Brain microvascular endothelial cell (primary cell): ENCODE measurements at regions not wholly inside any gene's neighbourhood (a gene's known extent, or its start where the extent isn't known, plus 50 kb on each side); places are given as distances from the start of the nearest gene placed in this dataset.
"Not testable (repeated sequence)": the region's sequence is repeated elsewhere in the genome, so short reads cannot be mapped to it uniquely, and the experiment has no call there.

Experiments used
- DNase-seq: peaks from one replicate; pipeline ENCODE4 v3.0.0-alpha.2; 2020
- H3K27ac ChIP-seq: fragments of 250-450 bp; sonication (Bioruptor Pico); 2 replicates; pipeline ENCODE4 v1.5.1; 2020; ENCODE audit warnings: mild to moderate bottlenecking, moderate library complexity
- H3K27me3 ChIP-seq: fragments of 250-450 bp; sonication (Bioruptor Pico); replicated peaks from 2 replicates; pipeline ENCODE4 v1.5.1; 2020; ENCODE audit warnings: mild to moderate bottlenecking
- H3K36me3 ChIP-seq: fragments of 250-450 bp; sonication (Bioruptor Pico); replicated peaks from 2 replicates; pipeline ENCODE4 v1.5.1; 2020; ENCODE audit warnings: mild to moderate bottlenecking
- H3K4me3 ChIP-seq: 2 replicates; pipeline ENCODE4 v1.5.1; 2011; ENCODE audit warnings: low read depth, mild to moderate bottlenecking, control low read depth, low read length, moderate library complexity
- in situ Hi-C: cut with HindIII; loops from 2 replicates; pipeline ENCODE4 v1.10.0; 2017; ENCODE audit warnings: low sequenced_read_pairs, low pct_ligation_motif_present
- TF ChIP-seq, protein P1 (sequence below): IDR thresholded peaks from 2 replicates; pipeline ENCODE4 v1.5.1; 2011; ENCODE audit warnings: low read depth, mild to moderate bottlenecking, moderate library complexity, low read length, control low read depth, inconsistent platforms; ENCODE audit errors: missing control alignments

DNA sequence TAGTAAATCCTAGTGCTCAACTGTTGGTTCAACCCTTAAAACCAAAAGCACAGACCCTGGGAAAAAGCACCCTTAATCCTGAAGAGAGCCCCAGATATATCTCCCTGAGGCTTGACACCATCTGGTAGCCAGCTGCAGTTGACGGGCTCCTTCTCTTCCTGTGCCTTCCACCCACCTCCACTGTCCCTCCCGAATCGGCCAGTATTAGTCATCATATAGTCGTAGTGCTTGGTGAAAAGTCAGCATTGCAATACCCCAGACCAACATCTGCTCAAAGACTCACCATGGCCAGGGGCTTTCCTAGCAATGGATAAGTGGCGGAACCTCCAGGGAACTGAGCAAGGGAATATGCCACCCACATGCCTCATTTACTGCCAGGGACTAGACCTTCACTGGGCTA, 125.6 kb upstream of the CRBN start:
- TF ChIP-seq, protein P1, sequence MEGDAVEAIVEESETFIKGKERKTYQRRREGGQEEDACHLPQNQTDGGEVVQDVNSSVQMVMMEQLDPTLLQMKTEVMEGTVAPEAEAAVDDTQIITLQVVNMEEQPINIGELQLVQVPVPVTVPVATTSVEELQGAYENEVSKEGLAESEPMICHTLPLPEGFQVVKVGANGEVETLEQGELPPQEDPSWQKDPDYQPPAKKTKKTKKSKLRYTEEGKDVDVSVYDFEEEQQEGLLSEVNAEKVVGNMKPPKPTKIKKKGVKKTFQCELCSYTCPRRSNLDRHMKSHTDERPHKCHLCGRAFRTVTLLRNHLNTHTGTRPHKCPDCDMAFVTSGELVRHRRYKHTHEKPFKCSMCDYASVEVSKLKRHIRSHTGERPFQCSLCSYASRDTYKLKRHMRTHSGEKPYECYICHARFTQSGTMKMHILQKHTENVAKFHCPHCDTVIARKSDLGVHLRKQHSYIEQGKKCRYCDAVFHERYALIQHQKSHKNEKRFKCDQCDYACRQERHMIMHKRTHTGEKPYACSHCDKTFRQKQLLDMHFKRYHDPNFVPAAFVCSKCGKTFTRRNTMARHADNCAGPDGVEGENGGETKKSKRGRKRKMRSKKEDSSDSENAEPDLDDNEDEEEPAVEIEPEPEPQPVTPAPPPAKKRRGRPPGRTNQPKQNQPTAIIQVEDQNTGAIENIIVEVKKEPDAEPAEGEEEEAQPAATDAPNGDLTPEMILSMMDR: no peak

DNA sequence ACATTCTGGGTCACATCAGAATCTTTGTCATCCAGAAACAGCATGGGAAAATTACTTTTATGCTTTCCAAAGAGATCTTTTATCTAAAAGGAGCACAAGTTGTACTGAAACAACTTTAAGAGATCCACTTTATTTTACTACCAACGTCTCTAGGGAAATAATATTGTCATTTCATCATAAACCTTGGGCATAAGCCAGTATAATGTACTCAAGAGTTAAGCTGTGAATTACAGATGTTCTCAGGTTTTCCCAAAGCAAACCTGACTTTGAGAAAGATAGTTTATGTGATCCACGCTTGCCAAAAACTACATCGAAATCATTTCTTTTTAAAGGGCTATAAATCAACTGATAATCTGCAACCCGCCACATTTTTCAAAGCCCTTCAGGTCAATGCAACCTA, 124.1 kb upstream of the CRBN start:
- in situ Hi-C loops: no loop called here
- Histone ChIP-seq H3K27ac (no peak overlapping the region), H3K27me3 (no peaks in the 10 kb centered on the region), H3K36me3 (no peaks in the 10 kb centered on the region), H3K4me3 (no peak overlapping the region)
- TF ChIP-seq, protein P1: no peak
- DNase-seq: no peak

More for the DNA sequence above, 125.6 kb upstream of the CRBN start:
- in situ Hi-C loops: no loop called here
- H3K4me3 ChIP-seq: no peak overlapping the region
- H3K27me3 ChIP-seq: no peaks in the 10 kb centered on the region
- H3K36me3 ChIP-seq: no peaks in the 10 kb centered on the region
- DNase-seq: no peak
- no peak overlapping the region for H3K27ac ChIP-seq

DNA sequence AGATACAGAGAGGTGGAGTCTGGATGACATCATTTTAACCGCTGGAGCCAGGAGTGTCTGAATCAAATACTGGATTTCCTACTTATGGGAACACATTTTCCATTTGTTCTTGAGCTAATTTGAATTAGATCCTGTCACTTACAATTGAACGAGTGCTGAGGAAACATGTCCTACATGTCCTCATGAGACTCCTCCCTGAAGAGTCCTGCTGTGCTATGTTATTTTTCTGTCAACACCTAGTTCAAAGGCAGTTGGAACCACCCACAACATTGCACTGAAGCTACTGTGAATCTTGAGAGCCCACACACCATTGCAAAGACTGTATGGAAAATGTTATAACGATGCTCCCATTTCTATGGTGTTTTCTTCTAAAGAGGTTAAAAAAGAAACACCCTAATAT, 123.5 kb upstream of the CRBN start:
- Histone ChIP-seq H3K36me3 (no peaks in the 10 kb centered on the region), H3K4me3 (no peak overlapping the region), H3K27me3 (no peaks in the 10 kb centered on the region), H3K27ac (no peak overlapping the region)
- in situ Hi-C loops: no loop called here
- TF ChIP-seq, protein P1: no peak
- no peak for DNase-seq

DNA sequence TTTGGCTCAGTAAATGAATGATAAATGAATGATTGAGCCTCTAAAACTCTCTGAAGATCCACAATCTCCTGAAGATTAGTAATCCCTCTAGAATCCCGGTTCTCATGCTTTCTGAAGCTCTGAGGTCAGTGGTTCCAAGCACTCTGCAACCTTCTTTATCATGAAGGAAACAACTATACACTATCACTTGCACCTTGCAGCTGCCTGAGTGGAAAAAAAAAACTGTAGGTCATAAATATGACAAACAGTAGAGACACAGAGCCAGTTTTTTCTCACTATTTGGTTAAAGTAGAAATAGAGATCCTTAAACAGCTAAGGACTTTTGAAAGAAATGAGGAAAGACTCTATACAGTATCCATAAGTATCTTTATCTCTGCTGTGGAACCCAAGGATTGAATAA, 122.0 kb upstream of the CRBN start:
- in situ Hi-C loops: no loop called here
- TF ChIP-seq, protein P1: no peak
- H3K4me3 ChIP-seq: no peak overlapping the region
- no peaks in the 10 kb centered on the region for H3K36me3 ChIP-seq
- no peak overlapping the region for H3K27ac ChIP-seq
- no peaks in the 10 kb centered on the region for H3K27me3 ChIP-seq
- no peak for DNase-seq

DNA sequence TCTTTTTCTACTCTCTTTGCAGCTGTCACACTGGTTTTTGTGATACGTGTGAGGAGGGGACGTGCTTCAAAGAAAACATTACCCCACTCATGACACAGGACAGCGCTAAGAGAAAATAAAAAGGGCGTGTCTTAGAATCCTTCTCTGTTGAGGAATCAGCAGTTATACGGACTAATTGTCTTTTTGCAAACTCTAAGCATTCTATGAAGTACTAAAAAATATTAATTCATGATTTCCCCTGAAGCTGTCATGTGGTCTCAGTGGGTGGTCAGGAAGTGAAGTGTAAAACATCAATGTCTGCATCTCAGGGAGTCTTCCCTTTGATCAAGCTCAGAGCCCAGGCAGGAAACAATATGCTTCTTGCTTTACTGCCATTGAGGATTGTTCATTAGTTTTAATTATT, 117.5 kb upstream of the CRBN start:
- Histone ChIP-seq H3K27ac (no peak overlapping the region), H3K4me3 (no peak overlapping the region), H3K27me3 (no peaks in the 10 kb centered on the region), H3K36me3 (no peaks in the 10 kb centered on the region)
- in situ Hi-C loops: no loop called here
- DNase-seq: no peak
- TF ChIP-seq, protein P1: no peak

DNA sequence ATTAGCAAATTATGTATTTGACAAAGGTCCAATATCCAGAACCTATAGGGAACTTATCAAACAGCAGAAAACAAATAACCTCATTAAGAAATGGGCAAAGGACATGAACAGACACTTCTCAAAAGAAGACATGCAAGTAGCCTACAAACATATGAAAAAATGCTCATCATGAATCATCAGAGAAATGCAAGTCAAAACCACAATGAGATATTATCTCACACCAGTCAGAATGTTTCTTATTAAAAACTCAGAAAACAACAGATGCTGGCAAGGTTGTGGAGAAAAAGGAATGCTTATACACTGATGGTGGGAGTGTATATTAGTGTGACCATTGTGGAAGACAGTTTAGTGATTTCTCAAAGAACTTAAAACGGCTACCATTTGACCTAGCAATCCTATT, 116.1 kb upstream of the CRBN start:
- DNase-seq: no peak
- Histone ChIP-seq H3K36me3 (no peaks in the 10 kb centered on the region), H3K27ac (no peak overlapping the region), H3K4me3 (no peak overlapping the region), H3K27me3 (no peaks in the 10 kb centered on the region)
- in situ Hi-C loops: no loop called here
- TF ChIP-seq, protein P1: no peak

DNA sequence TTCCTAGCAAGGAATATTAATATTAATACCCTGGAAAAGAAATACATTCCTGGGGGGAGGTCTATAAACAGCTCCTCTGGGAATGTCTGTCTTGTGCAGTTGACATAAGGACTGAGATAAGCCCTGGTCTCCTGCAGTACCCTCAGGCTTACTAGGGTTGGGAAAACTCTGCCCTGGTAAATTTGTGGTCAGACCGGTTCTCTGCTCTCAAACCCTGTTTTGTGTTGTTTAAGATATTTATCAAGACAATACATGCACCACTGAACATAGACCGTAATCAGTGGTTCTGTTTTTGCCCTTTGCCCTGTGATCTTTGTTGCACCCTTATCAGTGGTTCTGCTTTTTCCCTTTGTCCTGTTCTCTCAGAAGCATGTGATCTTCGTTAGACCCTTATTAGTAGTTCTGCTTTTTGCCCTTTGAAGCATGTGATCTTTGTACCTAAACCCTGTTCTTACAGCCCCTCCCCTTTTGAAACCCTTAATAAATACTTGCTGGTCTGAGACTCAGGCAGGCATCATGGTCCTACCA, 112.3 kb upstream of the CRBN start:
- H3K27ac ChIP-seq, H3K27me3 ChIP-seq, DNase-seq, in situ Hi-C loops, H3K36me3 ChIP-seq, H3K4me3 ChIP-seq: not testable (repeated sequence)
